ENCODE measurements at regions not wholly inside any gene's neighbourhood (a gene's known extent, or its start where the extent isn't known, plus 50 kb on each side); places are given as distances from the start of the nearest gene placed in this dataset.

DNA sequence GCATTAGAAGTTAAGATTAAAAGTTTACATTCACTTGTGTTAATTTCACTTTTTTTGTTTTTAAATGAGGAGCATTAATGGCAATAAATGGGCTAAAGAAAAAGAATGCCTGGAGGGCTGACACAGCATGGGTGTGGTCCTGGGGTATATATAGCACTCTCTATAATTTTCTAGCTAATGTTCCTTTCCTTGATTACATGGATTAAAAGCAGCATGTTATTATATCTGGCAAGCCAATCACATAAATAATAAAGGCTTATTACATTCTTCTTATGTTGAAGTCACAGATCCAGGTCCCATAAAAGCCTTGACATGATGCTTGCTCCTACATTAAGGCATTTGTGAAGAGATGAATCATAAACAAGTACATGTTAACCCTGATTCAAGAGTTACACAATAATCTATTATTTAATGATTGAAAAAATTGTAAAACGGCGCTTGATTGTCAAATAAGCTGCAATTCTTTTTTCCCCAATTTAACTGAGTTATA lies 91.4 kb downstream of the LYPLAL1 start:
- no peak for DNase-seq (ENCODE audit: low spot score)
- intact Hi-C loops (cut with DNase I), result no loop called here

DNA sequence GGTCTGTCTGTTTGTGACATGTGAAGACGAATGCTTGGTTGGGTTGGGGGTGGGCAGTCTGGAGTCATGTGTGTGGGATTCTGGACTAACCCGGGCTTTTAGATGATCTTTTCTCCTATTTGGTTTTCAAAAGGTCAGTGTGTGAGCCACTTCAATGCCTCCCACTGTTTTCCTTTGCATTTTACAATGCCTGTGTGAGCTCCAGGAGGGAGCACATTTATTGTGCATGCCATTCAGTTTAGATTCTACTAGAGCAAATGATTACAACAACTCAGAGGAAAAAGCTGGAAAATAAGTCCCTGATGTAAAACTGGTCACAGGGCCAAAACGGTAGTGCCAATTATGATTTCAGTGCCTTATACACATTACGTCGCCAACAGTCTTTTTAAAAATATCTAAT lies 90.9 kb downstream of the LYPLAL1 start:
- intact Hi-C loops (cut with DNase I), result no loop called here

More for the DNA sequence above, 90.9 kb downstream of the LYPLAL1 start:
- DNase-seq (ENCODE audit: low spot score), result no peak

Data from cardiac septum (tissue), 1 donor.